Embryonic facial prominence (tissue), 1 donor: ENCODE measurements at regions not wholly inside any gene's neighbourhood (a gene's known extent, or its start where the extent isn't known, plus 50 kb on each side); places are given as distances from the start of the nearest gene placed in this dataset.
"Not testable (repeated sequence)": the region's sequence is repeated elsewhere in the genome, so short reads cannot be mapped to it uniquely, and the experiment has no call there.

ENCODE experiments used
- DNase-seq: peaks from one replicate; pipeline ENCODE4 v3.0.0-alpha.2; 2016; ENCODE audit errors: extremely low spot score

- no peak for DNase-seq
Observed at GRCh38 chr18:51520676-51521180, 323.2 kb upstream of the MEX3C start.

GRCh38 chr18:51522338-51522737, 324.9 kb upstream of the MEX3C start:
- DNase-seq, result no peak

GRCh38 chr18:51522821-51523220, 325.3 kb upstream of the MEX3C start:
- DNase-seq, result no peak

GRCh38 chr18:51523671-51524070, 326.2 kb upstream of the MEX3C start:
- DNase-seq, result no peak

- DNase-seq, result no peak
Observed at GRCh38 chr18:51525453-51526225, 328.2 kb upstream of the MEX3C start.

GRCh38 chr18:51527826-51528225, 330.3 kb upstream of the MEX3C start:
- DNase-seq, result no peak

GRCh38 chr18:51531501-51531900, 334.0 kb upstream of the MEX3C start:
- no peak for DNase-seq

- DNase-seq, result no peak
Observed at GRCh38 chr18:51537487-51537886, 340.0 kb upstream of the MEX3C start.

- DNase-seq, result no peak
Observed at GRCh38 chr18:51540562-51540961, 343.1 kb upstream of the MEX3C start.

- no peak for DNase-seq
Observed at GRCh38 chr18:51541230-51541629, 343.7 kb upstream of the MEX3C start.

- no peak for DNase-seq
Observed at GRCh38 chr18:51543658-51544155, 346.2 kb upstream of the MEX3C start.

GRCh38 chr18:51545446-51545845, 348.0 kb upstream of the MEX3C start:
- no peak for DNase-seq

GRCh38 chr18:51559198-51559901, 361.9 kb upstream of the MEX3C start:
- no peak for DNase-seq

- DNase-seq, result no peak
Observed at GRCh38 chr18:51559902-51560287, 362.4 kb upstream of the MEX3C start.

GRCh38 chr18:51561821-51562220, 364.3 kb upstream of the MEX3C start:
- DNase-seq, result no peak

GRCh38 chr18:51562866-51563265, 365.4 kb upstream of the MEX3C start:
- no peak for DNase-seq

- no peak for DNase-seq
Observed at GRCh38 chr18:51563396-51563795, 365.9 kb upstream of the MEX3C start.

- no peak for DNase-seq
Observed at GRCh38 chr18:51568151-51568550, 370.7 kb upstream of the MEX3C start.

- DNase-seq, result no peak
Observed at GRCh38 chr18:51569153-51569552, 371.7 kb upstream of the MEX3C start.

- no peak for DNase-seq
Observed at GRCh38 chr18:51569561-51569960, 372.1 kb upstream of the MEX3C start.

- not testable (repeated sequence) for DNase-seq
Observed at GRCh38 chr18:51570071-51570470, 372.6 kb upstream of the MEX3C start.

- not testable (repeated sequence) for DNase-seq
Observed at GRCh38 chr18:51573886-51574285, 376.4 kb upstream of the MEX3C start.

- DNase-seq, result no peak
Observed at GRCh38 chr18:51575171-51575570, 377.7 kb upstream of the MEX3C start.
